ENCODE measurements at regions not wholly inside any gene's neighbourhood (a gene's known extent, or its start where the extent isn't known, plus 50 kb on each side); places are given as distances from the start of the nearest gene placed in this dataset.

DNA sequence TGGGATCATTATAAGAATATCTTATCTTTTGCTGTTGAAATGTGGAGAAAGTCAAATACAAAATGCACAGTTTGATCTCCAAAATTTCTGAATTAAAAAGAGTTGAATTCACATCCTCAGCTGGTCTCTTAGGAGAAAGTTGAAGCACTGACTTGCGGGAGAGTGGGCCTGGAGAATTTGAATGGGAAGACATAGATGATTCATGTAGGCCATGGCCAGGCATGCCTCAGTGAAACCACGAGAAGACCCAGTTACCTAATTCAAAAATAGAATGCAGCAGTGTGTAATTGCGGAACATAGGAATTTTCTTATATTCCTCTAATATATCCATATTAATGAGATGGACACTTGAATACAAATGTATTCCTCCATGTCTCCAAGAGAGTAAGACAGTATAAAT is 53.0 kb upstream of the DTNBP1 start:
- no peak for DNase-seq

DNA sequence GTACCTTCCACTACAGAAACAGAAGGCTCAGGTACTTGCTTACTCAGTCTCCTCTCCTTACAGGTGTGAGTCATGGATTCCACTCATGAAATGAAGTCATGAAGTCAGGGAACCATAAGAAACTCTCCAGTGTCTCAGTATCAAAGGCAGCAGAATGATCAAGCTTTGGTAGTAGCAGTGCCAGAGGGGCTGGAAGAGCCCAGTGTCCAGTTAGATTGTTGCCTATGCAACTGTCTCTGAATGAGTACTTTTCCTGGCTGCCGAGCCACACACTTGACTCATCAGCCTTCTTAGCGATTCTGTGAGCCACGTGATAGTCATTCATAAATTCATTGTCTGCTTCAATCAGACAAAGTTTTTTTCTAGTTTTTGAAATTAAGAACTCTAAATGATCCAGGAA is 52.2 kb upstream of the DTNBP1 start:
- DNase-seq = no peak

DNA sequence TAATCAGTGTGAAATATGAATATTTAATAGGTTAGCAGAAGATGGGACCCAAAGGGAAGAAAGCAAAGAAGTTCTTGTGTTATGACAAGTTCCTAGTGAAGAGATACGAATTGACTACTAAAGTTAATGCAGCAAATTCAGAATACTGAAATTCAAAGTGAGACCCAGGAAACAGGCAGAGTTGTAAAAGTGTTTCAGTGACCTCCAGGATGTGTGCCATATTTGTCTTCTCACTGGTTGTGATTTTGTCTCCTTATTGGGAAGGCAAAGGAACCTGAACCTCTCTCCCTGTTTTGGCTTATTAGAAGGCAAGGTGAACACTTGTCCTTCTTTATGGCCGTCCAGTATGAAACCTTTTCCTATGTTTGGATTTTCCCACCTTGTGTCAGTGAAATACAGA is 51.8 kb upstream of the DTNBP1 start:
- no peak for DNase-seq

DNA sequence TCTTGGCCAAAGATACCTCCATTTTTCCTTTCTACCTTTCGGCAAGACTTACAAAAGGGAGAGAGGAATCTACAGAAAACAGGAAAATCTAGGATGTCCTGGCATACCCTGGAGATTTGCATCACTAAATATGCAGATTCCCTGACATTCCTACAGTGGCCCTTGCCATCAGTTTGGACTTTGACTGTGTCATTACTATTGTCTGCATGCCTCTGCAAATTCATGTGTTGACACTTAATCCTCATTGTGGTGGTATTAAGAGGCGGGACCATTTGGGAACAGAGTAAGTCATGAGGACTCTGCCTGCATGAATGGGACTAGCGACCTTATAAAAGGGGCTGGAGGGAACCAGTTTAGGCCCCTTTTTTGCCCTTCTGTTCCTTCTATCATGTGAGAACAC is 50.5 kb upstream of the DTNBP1 start:
- DNase-seq = no peak

DNA sequence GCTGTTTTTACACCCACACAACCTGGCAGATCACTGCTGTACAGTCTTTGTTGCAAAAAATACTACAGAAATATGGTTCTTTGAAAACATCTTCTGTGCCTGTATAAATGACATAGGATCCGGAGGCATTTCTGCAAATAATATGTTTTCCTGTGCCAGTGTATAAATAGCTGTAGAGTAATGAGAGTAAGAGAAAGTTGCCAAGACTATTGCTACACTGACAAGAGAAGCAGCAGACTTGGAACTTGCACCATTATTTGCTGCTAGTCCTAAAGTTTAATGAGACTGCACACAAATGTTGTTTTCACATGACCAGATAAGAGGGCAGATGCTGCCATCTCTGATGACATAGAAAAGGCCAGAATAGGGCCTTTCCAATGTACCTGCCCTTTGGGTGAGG is 50.0 kb upstream of the DTNBP1 start:
- no peak for DNase-seq
